K562 (cell line): ENCODE measurements at regions not wholly inside any gene's neighbourhood (a gene's known extent, or its start where the extent isn't known, plus 50 kb on each side); places are given as distances from the start of the nearest gene placed in this dataset.

ENCODE experiments used
- ATAC-seq: fragments of 200-7000 bp; cut with Tn5 transposase; 3 replicates; pipeline ENCODE4 v1.9.1; 2020; ENCODE audit warnings: moderate library complexity
- BruUV-seq: library from RNA; stranded (reverse); fragments of 400-500 nt; replicated peaks from 2 replicates; lab custom pipeline; 2021; lab: Mats Ljungman, UMichigan
- CTCF ChIA-PET: fragments of 300-600 bp; formaldehyde crosslinking; extraction: SDS; loops from one replicate; lab custom pipeline; 2021; ENCODE audit warnings: low intra/inter-chr PET ratio; lab: Yijun Ruan, JAX
- POLR2A ChIA-PET: fragments of 300-600, 350-650 bp; sonication (Branson Sonifier 250); formaldehyde crosslinking; extraction: SDS; loops from one replicate; lab custom pipeline; 2021; ENCODE audit warnings: antibody characterized with exemption, inconsistent platforms; lab: Yijun Ruan, JAX
- DNase-seq, 4 experiments: peaks; one replicate each; pipeline versions ENCODE4 v3.0.0 to v3.0.0-alpha.2; 2011 to 2018; ENCODE audit warnings: low spot score in 3 of 4, mixed read lengths in 3 of 4; ENCODE audit errors: extremely low read depth in 1 of 4
- FAIRE-seq: peaks from 2 replicates; lab custom pipeline; 2011; peaks lifted over from hg19 to GRCh38; lab: Jason Lieb, UNC
- H2AFZ ChIP-seq: 2 replicates; pipeline ENCODE4 v1.6.0; 2011; ENCODE audit warnings: low read depth, low read length, control low read depth, inconsistent platforms
- H3K27ac ChIP-seq: fragments of 200-600 bp; 3 replicates; pipeline ENCODE4 v1.8.0; 2011; ENCODE audit warnings: low read depth, mild to moderate bottlenecking, control low read depth, inconsistent platforms, low read length, moderate library complexity, mixed read lengths; ENCODE audit errors: extremely low read depth
- H3K27me3 ChIP-seq, 2 experiments: fragments of 300-600 bp in 1 of 2; 2 replicates in 1 of 2; 3 replicates in 1 of 2; pipeline versions ENCODE4 v1.6.0 to v1.8.0; 2011; ENCODE audit warnings: inconsistent platforms in 2 of 2, low read length in 2 of 2, mild to moderate bottlenecking in 1 of 2, mixed read lengths in 1 of 2, moderate library complexity in 1 of 2; ENCODE audit not compliant: control insufficient read depth in 2 of 2, insufficient read depth in 2 of 2
- H3K36me3 ChIP-seq: fragments of 300-600 bp; 3 replicates; pipeline ENCODE4 v1.8.0; 2011; ENCODE audit warnings: mild to moderate bottlenecking, low read length, inconsistent platforms; ENCODE audit not compliant: control insufficient read depth, insufficient read depth
- H3K4me1 ChIP-seq, 2 experiments: fragments of 200-600 bp in 1 of 2; replicated peaks in 1 of 2; 2 replicates in 1 of 2; 3 replicates in 1 of 2; pipeline versions ENCODE4 v1.5.1 to v1.8.0; 2011; ENCODE audit warnings: inconsistent platforms in 2 of 2, low read length in 2 of 2, mild to moderate bottlenecking in 1 of 2, mixed read lengths in 1 of 2, moderate library complexity in 1 of 2; ENCODE audit not compliant: control insufficient read depth in 2 of 2, insufficient read depth in 2 of 2
- H3K4me2 ChIP-seq: 2 replicates; pipeline ENCODE4 v1.6.1; 2011; ENCODE audit warnings: low read length, control low read depth, inconsistent platforms, mixed read lengths; ENCODE audit not compliant: insufficient read depth
- H3K4me3 ChIP-seq: fragments of 200-600 bp; sonication (generic), shearing (Covaris generic); 2 replicates; pipeline ENCODE4 v1.5.1; 2016; ENCODE audit warnings: control low read depth, inconsistent platforms
- H3K79me2 ChIP-seq: fragments of 200-600 bp; 3 replicates; pipeline ENCODE4 v1.8.0; 2011; ENCODE audit warnings: low read length, inconsistent platforms; ENCODE audit not compliant: control insufficient read depth, insufficient read depth
- H3K9ac ChIP-seq, 2 experiments: 2 replicates each; pipeline versions ENCODE4 v1.6.0 to v1.6.1; 2011; ENCODE audit warnings: low read depth in 2 of 2, low read length in 2 of 2, control low read depth in 1 of 2, inconsistent platforms in 1 of 2, mild to moderate bottlenecking in 1 of 2, mixed read lengths in 1 of 2; ENCODE audit not compliant: insufficient read depth in 1 of 2
- H3K9me1 ChIP-seq: one replicate; pipeline ENCODE4 v1.6.0; 2011; ENCODE audit warnings: inconsistent platforms, mild to moderate bottlenecking, low read length, moderate library complexity; ENCODE audit not compliant: control insufficient read depth, insufficient read depth
- H3K9me3 ChIP-seq: replicated peaks from 2 replicates; pipeline ENCODE4 v1.5.1; 2011; ENCODE audit warnings: low read depth, low read length, inconsistent platforms; ENCODE audit not compliant: control insufficient read depth, insufficient read depth
- H4K20me1 ChIP-seq: replicated peaks from 2 replicates; pipeline ENCODE4 v1.6.1; 2011; ENCODE audit warnings: low read length, inconsistent platforms, mixed read lengths; ENCODE audit not compliant: control insufficient read depth, insufficient read depth
- ASH1L ChIP-seq: fragments of 450-650 bp; IDR thresholded peaks from 2 replicates; pipeline ENCODE4 v1.6.1; 2018; ENCODE audit warnings: borderline replicate concordance, mild to moderate bottlenecking, low read depth; ENCODE audit not compliant: partially characterized antibody
- CBFB ChIP-seq: sonication (generic); formaldehyde crosslinking; IDR thresholded peaks from 2 replicates; pipeline ENCODE4 v1.4.0; 2020; ENCODE audit warnings: mild to moderate bottlenecking, missing genetic modification reagents
- GTF2E2 ChIP-seq: fragments of 200-800 bp; sonication (Bioruptor generic); IDR thresholded peaks from 2 replicates; pipeline ENCODE4 v1.6.1; 2016; ENCODE audit warnings: missing genetic modification characterization, missing compliant biosample characterization
- HDAC6 ChIP-seq: IDR thresholded peaks from 2 replicates; pipeline ENCODE4 v1.6.1; 2012; ENCODE audit warnings: low read depth, mild to moderate bottlenecking, control low read depth, inconsistent platforms, low read length, moderate library complexity
- HNRNPLL ChIP-seq: fragments of 200-400 bp; formaldehyde crosslinking; IDR thresholded peaks from 2 replicates; pipeline ENCODE4 v1.6.1; 2017; ENCODE audit warnings: low read length, low read depth, mild to moderate bottlenecking; ENCODE audit not compliant: poor library complexity, severe bottlenecking
- MCM3 ChIP-seq: fragments of 450-650 bp; IDR thresholded peaks from 2 replicates; pipeline ENCODE4 v1.6.1; 2016
- NFE2 ChIP-seq: IDR thresholded peaks from 2 replicates; pipeline ENCODE4 v1.6.1; 2014; ENCODE audit warnings: antibody characterized with exemption, low read depth
- SMAD3 ChIP-seq: fragments of 450-650 bp; formaldehyde crosslinking; conservative IDR thresholded peaks from 2 replicates; pipeline ENCODE4 v1.4.0; 2020; ENCODE audit warnings: mild to moderate bottlenecking
- U2AF2 ChIP-seq: fragments of 200-400 bp; formaldehyde crosslinking; optimal IDR thresholded peaks from 2 replicates; pipeline ENCODE3; 2017; ENCODE audit warnings: low read depth, mild to moderate bottlenecking, low read length
- XRCC3 ChIP-seq: fragments of 450-650 bp; IDR thresholded peaks from 2 replicates; pipeline ENCODE4 v1.6.1; 2017; ENCODE audit warnings: mild to moderate bottlenecking, moderate library complexity
- YY1 ChIP-seq, 3 experiments: IDR thresholded peaks; 2 replicates each; pipeline ENCODE4 v1.6.1; 2011; ENCODE audit warnings: low read length in 2 of 3, mild to moderate bottlenecking in 2 of 3, moderate library complexity in 2 of 3, borderline replicate concordance in 1 of 3, control low read depth in 1 of 3, low read depth in 1 of 3; ENCODE audit not compliant: insufficient read depth in 3 of 3, insufficient replicate concordance in 2 of 3, control insufficient read depth in 1 of 3, insufficient read length in 1 of 3; ENCODE audit errors: extremely low read depth in 1 of 3
- ZNF444 ChIP-seq: fragments of 250-450 bp; sonication (Bioruptor Pico); IDR thresholded peaks from 2 replicates; pipeline ENCODE4 v1.4.0; 2020; ENCODE audit warnings: mild to moderate bottlenecking, moderate library complexity
- WGBS: fragments of 100-300 bp; shearing (Covaris generic); methylation state at CpG from one replicate; pipeline ENCODE4 v1.1.6; 2016; ENCODE audit warnings: low coverage, mixed read lengths; ENCODE audit not compliant: insufficient coverage; ENCODE audit errors: missing lambda C conversion rate; 5-methylcytosine and 5-hydroxymethylcytosine counted together
- in situ Hi-C: fragments of 300-500 bp; cut with MboI; formaldehyde crosslinking; loops from 4 replicates; pipeline ENCODE4 v1.15.0; 2018; ENCODE audit warnings: inconsistent platforms, mixed read lengths
- intact Hi-C: fragments of 100-400 bp; cut with micrococcal nuclease; formaldehyde crosslinking; loops from 2 replicates; pipeline ENCODE4 v1.14.2; 2022
- TF ChIP-seq, protein P1 (sequence below): fragments of 150-350 bp; conservative IDR thresholded peaks from 2 replicates; pipeline ENCODE4 v1.6.1; 2014; ENCODE audit warnings: low read length
- TF ChIP-seq, protein P2 (sequence below): fragments of 250-450 bp; sonication (Bioruptor Pico); IDR thresholded peaks from 2 replicates; pipeline ENCODE4 v1.9.0; 2021; ENCODE audit warnings: mild to moderate bottlenecking, inconsistent platforms
- TF ChIP-seq, protein P3 (sequence below): IDR thresholded peaks from 2 replicates; pipeline ENCODE4 v1.6.1; 2012; ENCODE audit warnings: low read depth, low read length, improper control_type of control experiment, borderline replicate concordance
- TF ChIP-seq, protein P4 (sequence below): sonication (generic); formaldehyde crosslinking; IDR thresholded peaks from 2 replicates; pipeline ENCODE4 v1.8.1; 2022; ENCODE audit warnings: missing genetic modification reagents

DNA sequence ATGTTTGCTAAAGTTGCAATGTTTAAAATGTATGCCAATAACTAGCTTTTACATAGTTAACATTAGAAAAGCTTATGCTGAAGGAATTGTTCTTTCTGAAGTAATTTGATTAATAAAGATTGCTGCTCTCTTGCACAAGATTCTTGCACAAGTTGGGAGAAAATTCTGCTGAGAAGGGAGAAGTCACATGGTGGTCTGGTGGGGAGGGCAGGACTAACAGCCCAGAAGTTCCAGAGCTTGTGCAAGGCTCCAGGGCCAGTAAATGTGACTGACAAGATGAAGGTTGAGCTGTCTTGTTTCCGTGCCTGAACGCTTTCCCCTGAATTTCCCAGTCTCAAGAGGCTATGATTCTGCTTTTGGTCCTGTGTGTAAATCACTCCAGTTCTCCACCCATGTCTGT lies 112.9 kb upstream of the VCX start:
- no peaks in the 10 kb centered on the region for H4K20me1 ChIP-seq
- no peaks in the 10 kb centered on the region for H3K4me1 ChIP-seq
- H3K27me3 ChIP-seq = no peaks in the 10 kb centered on the region
- in situ Hi-C loops = no loop called here
- H3K36me3 ChIP-seq = no peaks in the 10 kb centered on the region
- FAIRE-seq = no peak
- H3K79me2 ChIP-seq = no peaks in the 10 kb centered on the region
- intact Hi-C loops = no loop called here
- POLR2A ChIA-PET = no interaction called here
- no TSS peak for BruUV-seq
- H3K9me3 ChIP-seq = no peaks in the 10 kb centered on the region
- no peak overlapping the region for H3K4me3 ChIP-seq
- no peak overlapping the region for H3K4me2 ChIP-seq
- H3K9me1 ChIP-seq = no peaks in the 10 kb centered on the region
- 0% methylated on average over 2 of the region's 2 CpGs for WGBS
- DNase-seq = no peak
- no peak for ATAC-seq
- no peak overlapping the region for H2AFZ ChIP-seq
- no peak overlapping the region for H3K9ac ChIP-seq
- CTCF ChIA-PET = no interaction called here
- no peak overlapping the region for H3K27ac ChIP-seq
- TF ChIP-seq NFE2 (no peak), HDAC6 (no peak), GTF2E2 (tag) (no peak), XRCC3 (no peak), MCM3 (no peak), YY1 (IDR thresholded peaks at IDR 0.05; ENCODE audit: borderline replicate concordance in 1 of 3, control insufficient read depth in 1 of 3, extremely low read depth in 1 of 3, insufficient read depth in 3 of 3, insufficient read length in 1 of 3, insufficient replicate concordance in 2 of 3, low read depth in 1 of 3, low read length in 2 of 3) (no peak), HNRNPLL (no peak), ASH1L (no peak), SMAD3 (CRISPR knock-in tag) (no peak), CBFB (CRISPR knock-in tag) (no peak), ZNF444 (CRISPR knock-in tag) (no peak), U2AF2 (no peak)
- TF ChIP-seq, protein P1, sequence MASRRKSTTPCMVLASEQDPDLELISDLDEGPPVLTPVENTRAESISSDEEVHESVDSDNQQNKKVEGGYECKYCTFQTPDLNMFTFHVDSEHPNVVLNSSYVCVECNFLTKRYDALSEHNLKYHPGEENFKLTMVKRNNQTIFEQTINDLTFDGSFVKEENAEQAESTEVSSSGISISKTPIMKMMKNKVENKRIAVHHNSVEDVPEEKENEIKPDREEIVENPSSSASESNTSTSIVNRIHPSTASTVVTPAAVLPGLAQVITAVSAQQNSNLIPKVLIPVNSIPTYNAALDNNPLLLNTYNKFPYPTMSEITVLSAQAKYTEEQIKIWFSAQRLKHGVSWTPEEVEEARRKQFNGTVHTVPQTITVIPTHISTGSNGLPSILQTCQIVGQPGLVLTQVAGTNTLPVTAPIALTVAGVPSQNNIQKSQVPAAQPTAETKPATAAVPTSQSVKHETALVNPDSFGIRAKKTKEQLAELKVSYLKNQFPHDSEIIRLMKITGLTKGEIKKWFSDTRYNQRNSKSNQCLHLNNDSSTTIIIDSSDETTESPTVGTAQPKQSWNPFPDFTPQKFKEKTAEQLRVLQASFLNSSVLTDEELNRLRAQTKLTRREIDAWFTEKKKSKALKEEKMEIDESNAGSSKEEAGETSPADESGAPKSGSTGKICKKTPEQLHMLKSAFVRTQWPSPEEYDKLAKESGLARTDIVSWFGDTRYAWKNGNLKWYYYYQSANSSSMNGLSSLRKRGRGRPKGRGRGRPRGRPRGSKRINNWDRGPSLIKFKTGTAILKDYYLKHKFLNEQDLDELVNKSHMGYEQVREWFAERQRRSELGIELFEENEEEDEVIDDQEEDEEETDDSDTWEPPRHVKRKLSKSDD = no peak
- TF ChIP-seq, protein P2, sequence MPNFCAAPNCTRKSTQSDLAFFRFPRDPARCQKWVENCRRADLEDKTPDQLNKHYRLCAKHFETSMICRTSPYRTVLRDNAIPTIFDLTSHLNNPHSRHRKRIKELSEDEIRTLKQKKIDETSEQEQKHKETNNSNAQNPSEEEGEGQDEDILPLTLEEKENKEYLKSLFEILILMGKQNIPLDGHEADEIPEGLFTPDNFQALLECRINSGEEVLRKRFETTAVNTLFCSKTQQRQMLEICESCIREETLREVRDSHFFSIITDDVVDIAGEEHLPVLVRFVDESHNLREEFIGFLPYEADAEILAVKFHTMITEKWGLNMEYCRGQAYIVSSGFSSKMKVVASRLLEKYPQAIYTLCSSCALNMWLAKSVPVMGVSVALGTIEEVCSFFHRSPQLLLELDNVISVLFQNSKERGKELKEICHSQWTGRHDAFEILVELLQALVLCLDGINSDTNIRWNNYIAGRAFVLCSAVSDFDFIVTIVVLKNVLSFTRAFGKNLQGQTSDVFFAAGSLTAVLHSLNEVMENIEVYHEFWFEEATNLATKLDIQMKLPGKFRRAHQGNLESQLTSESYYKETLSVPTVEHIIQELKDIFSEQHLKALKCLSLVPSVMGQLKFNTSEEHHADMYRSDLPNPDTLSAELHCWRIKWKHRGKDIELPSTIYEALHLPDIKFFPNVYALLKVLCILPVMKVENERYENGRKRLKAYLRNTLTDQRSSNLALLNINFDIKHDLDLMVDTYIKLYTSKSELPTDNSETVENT (CRISPR knock-in tag) = no peak
- TF ChIP-seq, protein P3, sequence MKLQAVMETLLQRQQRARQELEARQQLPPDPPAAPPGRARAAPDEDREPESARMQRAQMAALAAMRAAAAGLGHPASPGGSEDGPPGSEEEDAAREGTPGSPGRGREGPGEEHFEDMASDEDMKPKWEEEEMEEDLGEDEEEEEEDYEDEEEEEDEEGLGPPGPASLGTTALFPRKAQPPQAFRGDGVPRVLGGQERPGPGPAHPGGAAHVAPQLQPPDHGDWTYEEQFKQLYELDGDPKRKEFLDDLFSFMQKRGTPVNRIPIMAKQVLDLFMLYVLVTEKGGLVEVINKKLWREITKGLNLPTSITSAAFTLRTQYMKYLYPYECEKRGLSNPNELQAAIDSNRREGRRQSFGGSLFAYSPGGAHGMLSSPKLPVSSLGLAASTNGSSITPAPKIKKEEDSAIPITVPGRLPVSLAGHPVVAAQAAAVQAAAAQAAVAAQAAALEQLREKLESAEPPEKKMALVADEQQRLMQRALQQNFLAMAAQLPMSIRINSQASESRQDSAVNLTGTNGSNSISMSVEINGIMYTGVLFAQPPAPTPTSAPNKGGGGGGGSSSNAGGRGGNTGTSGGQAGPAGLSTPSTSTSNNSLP = no peak
- TF ChIP-seq, protein P4, sequence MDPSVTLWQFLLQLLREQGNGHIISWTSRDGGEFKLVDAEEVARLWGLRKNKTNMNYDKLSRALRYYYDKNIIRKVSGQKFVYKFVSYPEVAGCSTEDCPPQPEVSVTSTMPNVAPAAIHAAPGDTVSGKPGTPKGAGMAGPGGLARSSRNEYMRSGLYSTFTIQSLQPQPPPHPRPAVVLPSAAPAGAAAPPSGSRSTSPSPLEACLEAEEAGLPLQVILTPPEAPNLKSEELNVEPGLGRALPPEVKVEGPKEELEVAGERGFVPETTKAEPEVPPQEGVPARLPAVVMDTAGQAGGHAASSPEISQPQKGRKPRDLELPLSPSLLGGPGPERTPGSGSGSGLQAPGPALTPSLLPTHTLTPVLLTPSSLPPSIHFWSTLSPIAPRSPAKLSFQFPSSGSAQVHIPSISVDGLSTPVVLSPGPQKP = no peak
